GM12878 (cell line): ENCODE measurements at regions not wholly inside any gene's neighbourhood (a gene's known extent, or its start where the extent isn't known, plus 50 kb on each side); places are given as distances from the start of the nearest gene placed in this dataset.

Source experiments
- ATAC-seq: fragments of 200-7000 bp; cut with Tn5 transposase; 3 replicates; pipeline ENCODE4 v1.9.1; 2020; ENCODE audit warnings: mild to moderate bottlenecking, moderate library complexity
- BruUV-seq: library from RNA; stranded (reverse); fragments of 400-500 nt; replicated peaks from 2 replicates; lab custom pipeline; 2021; lab: Mats Ljungman, UMichigan
- CTCF ChIA-PET: fragments of 300-600 bp; sonication (Branson Sonifier 250); formaldehyde crosslinking; extraction: SDS; loops from one replicate; lab custom pipeline; 2021; ENCODE audit warnings: inconsistent platforms; lab: Yijun Ruan, JAX
- POLR2A ChIA-PET: fragments of 350-600 bp; formaldehyde crosslinking; extraction: SDS; loops from one replicate; lab custom pipeline; 2021; ENCODE audit warnings: inconsistent platforms; lab: Charles Lee
- RAD21 ChIA-PET: fragments of 300-600 bp; sonication (Branson Sonifier 250); formaldehyde crosslinking; loops from one replicate; lab custom pipeline; 2023; ENCODE audit warnings: antibody characterized with exemption; ENCODE audit not compliant: unreplicated experiment; lab: Charles Lee
- SMC1A ChIA-PET: fragments of 300-600 bp; sonication (Branson Sonifier 250); formaldehyde crosslinking; loops from one replicate; lab custom pipeline; 2023; ENCODE audit not compliant: unreplicated experiment, uncharacterized antibody; lab: Charles Lee
- DNase-seq: peaks from one replicate; pipeline ENCODE4 v3.0.0-alpha.2; 2011; ENCODE audit warnings: low read depth, low spot score
- FAIRE-seq: peaks from 3 replicates; lab custom pipeline; 2011; peaks lifted over from hg19 to GRCh38; lab: Jason Lieb, UNC
- H2AFZ ChIP-seq: 2 replicates; pipeline ENCODE4 v1.6.0; 2011; ENCODE audit warnings: low read depth, low read length, control low read depth; ENCODE audit not compliant: control insufficient read depth
- H3K27ac ChIP-seq: 2 replicates; pipeline ENCODE4 v1.5.1; 2011; ENCODE audit warnings: control low read depth; ENCODE audit not compliant: control insufficient read depth, insufficient read depth
- H3K27me3 ChIP-seq, 2 experiments: replicated peaks in 1 of 2; 2 replicates each; pipeline versions ENCODE4 v1.6.0 to v1.6.1; 2011; ENCODE audit warnings: low read length in 1 of 2; ENCODE audit not compliant: control insufficient read depth in 2 of 2, insufficient read depth in 2 of 2
- H3K36me3 ChIP-seq, 2 experiments: 2 replicates each; pipeline ENCODE4 v1.5.1; 2011; ENCODE audit warnings: low read length in 1 of 2; ENCODE audit not compliant: control insufficient read depth in 2 of 2, insufficient read depth in 2 of 2
- H3K4me1 ChIP-seq: 2 replicates; pipeline ENCODE4 v1.6.1; 2011; ENCODE audit warnings: mild to moderate bottlenecking, low read length, moderate library complexity, mixed read lengths; ENCODE audit not compliant: control insufficient read depth, insufficient read depth
- H3K4me2 ChIP-seq: 2 replicates; pipeline ENCODE4 v1.6.0; 2011; ENCODE audit warnings: control low read depth; ENCODE audit not compliant: control insufficient read depth, insufficient read depth
- H3K4me3 ChIP-seq: fragments of 200-600 bp; sonication (generic); 2 replicates; pipeline ENCODE4 v1.5.1; 2016
- H3K79me2 ChIP-seq: 2 replicates; pipeline ENCODE4 v1.6.0; 2011; ENCODE audit warnings: low read length; ENCODE audit not compliant: control insufficient read depth, insufficient read depth
- H3K9ac ChIP-seq: 2 replicates; pipeline ENCODE4 v1.8.0; 2011; ENCODE audit warnings: low read length, control low read depth, mixed read lengths; ENCODE audit not compliant: control insufficient read depth, insufficient read depth
- H3K9me3 ChIP-seq: replicated peaks from 3 replicates; pipeline ENCODE4 v1.5.1; 2011; ENCODE audit warnings: mild to moderate bottlenecking, low read length; ENCODE audit not compliant: control insufficient read depth, insufficient read depth
- H4K20me1 ChIP-seq: 2 replicates; pipeline ENCODE4 v1.6.0; 2011; ENCODE audit not compliant: control insufficient read depth, insufficient read depth
- CEBPZ ChIP-seq: fragments of 150-350 bp; IDR thresholded peaks from 2 replicates; pipeline ENCODE4 v1.6.1; 2016; ENCODE audit warnings: low read depth, low read length
- EZH2 ChIP-seq: IDR thresholded peaks from 2 replicates; pipeline ENCODE4 v1.6.1; 2012; ENCODE audit warnings: low read depth, mild to moderate bottlenecking, control low read depth, inconsistent platforms, low read length, borderline replicate concordance; ENCODE audit not compliant: control insufficient read depth
- FOXK2 ChIP-seq: fragments of 450-650 bp; IDR thresholded peaks from 2 replicates; pipeline ENCODE4 v1.6.1; 2017; ENCODE audit warnings: mild to moderate bottlenecking, moderate library complexity
- MAX ChIP-seq: IDR thresholded peaks from 2 replicates; pipeline ENCODE4 v1.6.1; 2012; ENCODE audit warnings: low read depth, low read length, improper control_type of control experiment
- MEF2A ChIP-seq: IDR thresholded peaks from 2 replicates; pipeline ENCODE4 v1.6.1; 2011; ENCODE audit warnings: low read depth, mild to moderate bottlenecking, low read length, moderate library complexity; ENCODE audit not compliant: insufficient read depth
- PML ChIP-seq: IDR thresholded peaks from 2 replicates; pipeline ENCODE4 v1.6.1; 2012; ENCODE audit warnings: low read length, inconsistent platforms
- RAD21 ChIP-seq: IDR thresholded peaks from 2 replicates; pipeline ENCODE4 v1.6.1; 2011; ENCODE audit warnings: mild to moderate bottlenecking, low read depth, low read length, moderate library complexity; ENCODE audit not compliant: insufficient read depth
- RUNX3 ChIP-seq: IDR thresholded peaks from 2 replicates; pipeline ENCODE4 v1.6.1; 2012; ENCODE audit warnings: low read length, inconsistent platforms
- SMAD1 ChIP-seq: fragments of 450-650 bp; IDR thresholded peaks from 2 replicates; pipeline ENCODE4 v1.6.1; 2018; ENCODE audit warnings: mild to moderate bottlenecking, low read depth; ENCODE audit not compliant: partially characterized antibody
- SMC3 ChIP-seq: IDR thresholded peaks from 2 replicates; pipeline ENCODE4 v1.6.1; 2011; ENCODE audit warnings: low read length, improper control_type of control experiment, borderline replicate concordance
- STAT1 ChIP-seq: fragments of 450-650 bp; conservative IDR thresholded peaks from 2 replicates; pipeline ENCODE4 v1.6.1; 2014; ENCODE audit warnings: antibody characterized with exemption, mild to moderate bottlenecking
- STAT3 ChIP-seq: IDR thresholded peaks from 2 replicates; pipeline ENCODE4 v1.6.1; 2011; ENCODE audit warnings: low read depth, low read length, improper control_type of control experiment
- SUPT20H ChIP-seq: IDR thresholded peaks from 2 replicates; pipeline ENCODE4 v1.6.1; 2011; ENCODE audit warnings: low read depth, mild to moderate bottlenecking, low read length, moderate library complexity, borderline replicate concordance; ENCODE audit not compliant: control insufficient read depth
- TAF1 ChIP-seq: IDR thresholded peaks from 2 replicates; pipeline ENCODE4 v1.6.1; 2011; ENCODE audit warnings: mild to moderate bottlenecking, low read depth, low read length, borderline replicate concordance
- WGBS: methylation state at CpG from one replicate; pipeline ENCODE4 v1.1.6; 2016; ENCODE audit warnings: low lambda C conversion rate; ENCODE audit not compliant: insufficient replicate concordance, insufficient coverage; ENCODE audit errors: missing lambda C conversion rate; 5-methylcytosine and 5-hydroxymethylcytosine counted together
- in situ Hi-C: fragments of 300-500 bp; cut with MboI; formaldehyde crosslinking; loops from 9 replicates; pipeline ENCODE4 v1.14.3; 2018; ENCODE audit warnings: mixed read lengths
- intact Hi-C: fragments of 100-400 bp; cut with micrococcal nuclease; formaldehyde crosslinking; loops from one replicate; pipeline ENCODE4 v1.14.2; 2022; ENCODE audit not compliant: unreplicated experiment

- RAD21 ChIA-PET = no interaction called here
- Histone ChIP-seq H3K27me3 (no peaks in the 10 kb centered on the region), H3K9ac (no peak overlapping the region), H3K27ac (no peak overlapping the region), H3K79me2 (no peaks in the 10 kb centered on the region), H3K4me3 (no peak overlapping the region), H3K4me2 (no peak overlapping the region), H3K9me3 (no peaks in the 10 kb centered on the region), H4K20me1 (no peaks in the 10 kb centered on the region), H3K4me1 (no peaks in the 10 kb centered on the region), H3K36me3 (no peaks in the 10 kb centered on the region), H2AFZ (no peak overlapping the region)
- DNase-seq (no peak), FAIRE-seq (no peak), ATAC-seq (no peak)
- TF ChIP-seq SMAD1 (no peak), PML (no peak), CEBPZ (no peak), RAD21 (no peak), SUPT20H (no peak), STAT3 (no peak), MAX (no peak), MEF2A (no peak), SMC3 (no peak), STAT1 (no peak), RUNX3 (no peak), FOXK2 (no peak), EZH2 (no peak), TAF1 (no peak)
- SMC1A ChIA-PET = no interaction called here
- 6% methylated on average over 8 of the region's 8 CpGs for WGBS
- no TSS peak for BruUV-seq
- POLR2A ChIA-PET = no interaction called here
- CTCF ChIA-PET = interaction anchor here (0.6 kb wide), 1 partner anchor 501 kb away, joined by 4 read pairs; no protein-coding TSS in a partner anchor
- intact Hi-C loops = no loop called here
- in situ Hi-C loops = no loop called here
Measured at GRCh38 chr5:32842813-32843530, 131.9 kb downstream of the NPR3 start.
